ENCODE measurements at regions not wholly inside any gene's neighbourhood (a gene's known extent, or its start where the extent isn't known, plus 50 kb on each side); places are given as distances from the start of the nearest gene placed in this dataset.
"Not testable (repeated sequence)": the region's sequence is repeated elsewhere in the genome, so short reads cannot be mapped to it uniquely, and the experiment has no call there.

GRCh38 chr20:46785958-46786357 is 76.5 kb downstream of the SLC2A10 start:
- intact Hi-C loops (cut with micrococcal nuclease): no loop called here
- no peak for ATAC-seq
- no peak overlapping the region for H3K4me3 ChIP-seq (ENCODE audit: low read length)
- H3K36me3 Mint-ChIP-seq: no peaks in the 10 kb centered on the region
- H3K9me3 Mint-ChIP-seq: no peaks in the 10 kb centered on the region
- WGBS (ENCODE audit: insufficient coverage): 70% methylated on average over 7 of the region's 7 CpGs
- no peaks in the 10 kb centered on the region for H3K4me1 ChIP-seq (ENCODE audit: control insufficient read depth, insufficient read depth, low read length)
- no peaks in the 10 kb centered on the region for H3K27me3 ChIP-seq (ENCODE audit: control insufficient read depth, insufficient read depth, low read length)
- H3K4me3 Mint-ChIP-seq: no peak overlapping the region
- no peak for DNase-seq
- no peaks in the 10 kb centered on the region for H3K4me1 Mint-ChIP-seq
- H3K27me3 Mint-ChIP-seq (ENCODE audit: low read depth in 2 of 2): peaks cover 11 to 15% of the 10 kb centered on the region in 2 donors
- no peaks in the 10 kb centered on the region for H3K9me3 ChIP-seq (ENCODE audit: control insufficient read depth, insufficient read depth, low read length)
- no peaks in the 10 kb centered on the region for H3K36me3 ChIP-seq (ENCODE audit: control insufficient read depth, insufficient read depth, low read length)
- no peak for TF ChIP-seq CTCF (IDR thresholded peaks at IDR 0.05)
- no peak overlapping the region for H3K27ac ChIP-seq (ENCODE audit: low read length)
- H3K27ac Mint-ChIP-seq: no peak overlapping the region

GRCh38 chr20:46786566-46786965 is 77.1 kb downstream of the SLC2A10 start:
- DNase-seq: no peak
- Mint-ChIP-seq H3K4me3 (no peak overlapping the region), H3K27me3 (ENCODE audit: low read depth in 2 of 2) (peaks cover 11 to 15% of the 10 kb centered on the region in 2 donors), H3K4me1 (no peaks in the 10 kb centered on the region), H3K9me3 (no peaks in the 10 kb centered on the region), H3K27ac (no peak overlapping the region), H3K36me3 (no peaks in the 10 kb centered on the region)
- no peaks in the 10 kb centered on the region for H3K9me3 ChIP-seq (ENCODE audit: control insufficient read depth, insufficient read depth, low read length)
- H3K4me1 ChIP-seq (ENCODE audit: control insufficient read depth, insufficient read depth, low read length): no peaks in the 10 kb centered on the region
- H3K27me3 ChIP-seq (ENCODE audit: control insufficient read depth, insufficient read depth, low read length): no peaks in the 10 kb centered on the region
- intact Hi-C loops (cut with micrococcal nuclease): no loop called here
- 85% methylated on average over 6 of the region's 6 CpGs for WGBS (ENCODE audit: insufficient coverage)
- TF ChIP-seq CTCF (IDR thresholded peaks at IDR 0.05): no peak
- no peaks in the 10 kb centered on the region for H3K36me3 ChIP-seq (ENCODE audit: control insufficient read depth, insufficient read depth, low read length)
- no peak for ATAC-seq
- H3K27ac ChIP-seq (ENCODE audit: low read length): no peak overlapping the region
- no peak overlapping the region for H3K4me3 ChIP-seq (ENCODE audit: low read length)

DNA sequence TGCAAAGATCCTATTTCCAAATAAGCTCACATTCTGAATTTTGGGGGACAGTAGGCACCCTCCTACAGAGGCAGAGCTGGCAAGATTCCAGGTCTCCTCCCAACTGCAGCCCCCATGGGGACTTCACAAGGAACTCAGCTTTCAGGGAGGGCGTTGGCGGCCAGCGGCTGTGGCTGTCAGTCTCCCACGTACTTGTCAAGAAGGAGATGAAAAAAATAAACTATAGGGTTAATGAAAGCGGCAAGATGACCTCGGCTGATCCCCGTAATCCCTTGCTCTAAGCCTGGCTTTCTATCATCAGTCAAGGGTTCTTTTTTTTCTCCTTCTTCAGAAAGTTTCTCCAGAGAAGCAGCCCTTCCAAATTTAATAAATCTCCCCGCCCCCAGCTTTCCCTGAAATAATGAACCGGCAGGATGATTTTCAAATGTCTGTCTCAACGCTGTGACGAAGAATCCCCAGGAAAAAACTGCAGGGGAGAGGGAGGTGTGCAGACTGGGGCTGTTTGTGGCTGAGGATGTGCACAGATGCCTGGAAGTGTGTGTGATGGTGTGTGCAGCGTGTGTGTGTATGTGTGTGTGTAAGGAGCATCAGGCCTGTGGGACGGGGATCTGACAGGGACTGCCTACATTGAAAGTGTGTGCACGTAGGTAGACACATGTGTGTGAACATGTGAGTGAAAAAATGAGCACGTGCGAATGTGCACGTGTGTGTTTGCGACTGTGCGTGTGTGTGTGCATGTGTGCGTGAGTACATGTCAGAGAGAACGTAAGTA is 78.7 kb downstream of the SLC2A10 start:
- no peaks in the 10 kb centered on the region for H3K27me3 ChIP-seq (ENCODE audit: control insufficient read depth, insufficient read depth, low read length)
- no peak overlapping the region for H3K27ac Mint-ChIP-seq
- DNase-seq: no peak
- H3K36me3 ChIP-seq (ENCODE audit: control insufficient read depth, insufficient read depth, low read length): no peaks in the 10 kb centered on the region
- WGBS (ENCODE audit: insufficient coverage): 82% methylated on average over 20 of the region's 21 CpGs
- ATAC-seq: no peak
- H3K27me3 Mint-ChIP-seq (ENCODE audit: low read depth in 2 of 2): peaks cover 13 to 15% of the 10 kb centered on the region in 2 donors
- H3K4me3 ChIP-seq (ENCODE audit: low read length): no peak overlapping the region
- no peaks in the 10 kb centered on the region for H3K4me1 ChIP-seq (ENCODE audit: control insufficient read depth, insufficient read depth, low read length)
- H3K9me3 Mint-ChIP-seq: no peaks in the 10 kb centered on the region
- H3K9me3 ChIP-seq (ENCODE audit: control insufficient read depth, insufficient read depth, low read length): no peaks in the 10 kb centered on the region
- no peaks in the 10 kb centered on the region for H3K36me3 Mint-ChIP-seq
- intact Hi-C loops (cut with micrococcal nuclease): no loop called here
- no peak overlapping the region for H3K4me3 Mint-ChIP-seq
- H3K4me1 Mint-ChIP-seq: no peaks in the 10 kb centered on the region
- TF ChIP-seq CTCF (IDR thresholded peaks at IDR 0.05): no peak
- no peak overlapping the region for H3K27ac ChIP-seq (ENCODE audit: low read length)

- intact Hi-C loops (cut with micrococcal nuclease); H3K27me3 ChIP-seq (ENCODE audit: control insufficient read depth, insufficient read depth, low read length); ATAC-seq; H3K9me3 ChIP-seq (ENCODE audit: control insufficient read depth, insufficient read depth, low read length); H3K4me3 ChIP-seq (ENCODE audit: low read length); H3K36me3 Mint-ChIP-seq; H3K4me3 Mint-ChIP-seq; H3K27ac ChIP-seq (ENCODE audit: low read length); DNase-seq; H3K27ac Mint-ChIP-seq; H3K9me3 Mint-ChIP-seq; H3K4me1 ChIP-seq (ENCODE audit: control insufficient read depth, insufficient read depth, low read length); H3K36me3 ChIP-seq (ENCODE audit: control insufficient read depth, insufficient read depth, low read length); H3K4me1 Mint-ChIP-seq: not testable (repeated sequence)
- H3K27me3 Mint-ChIP-seq (ENCODE audit: low read depth in 2 of 2): peaks cover 9 to 15% of the 10 kb centered on the region in 2 donors
- 78% methylated on average over 5 of the region's 5 CpGs for WGBS (ENCODE audit: insufficient coverage)
Measured at GRCh38 chr20:46788763-46789091, 79.3 kb downstream of the SLC2A10 start.
